ENCODE measurements at regions not wholly inside any gene's neighbourhood (a gene's known extent, or its start where the extent isn't known, plus 50 kb on each side); places are given as distances from the start of the nearest gene placed in this dataset.

DNA sequence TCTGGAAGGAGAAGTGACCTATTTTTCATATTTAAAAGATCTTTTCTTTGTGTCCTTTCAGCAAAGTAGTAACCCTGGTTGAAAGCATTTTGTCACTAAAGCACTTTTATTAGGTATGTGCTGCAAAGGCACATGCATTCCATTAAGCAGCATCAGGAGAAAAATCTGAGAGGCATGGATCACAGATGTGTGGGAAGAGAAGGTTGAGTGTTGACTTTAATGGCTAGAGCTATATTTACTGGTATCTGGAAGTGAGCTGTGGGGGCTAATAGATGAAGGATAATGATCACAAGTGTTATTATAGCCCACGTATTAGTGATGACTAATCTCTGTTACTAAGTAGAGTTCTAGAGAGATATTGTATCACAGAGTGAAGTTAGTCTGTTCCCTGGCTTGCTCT is 1520.7 kb downstream of the ARAP2 start:
- Histone ChIP-seq H3K4me3 (no peak overlapping the region), H3K27ac (no peak overlapping the region), H3K4me1 (peaks cover 0 to 3% (median 0%) of the 10 kb centered on the region in 4 donors), H3K9me3 (no peaks in the 10 kb centered on the region), H3K27me3 (no peaks in the 10 kb centered on the region), H3K36me3 (no peaks in the 10 kb centered on the region)
- no peak for DNase-seq (ENCODE audit: low spot score in 2 of 2)
- 22 to 24% methylated on average over 1 of the region's 1 CpG for WGBS, 2 donors
- TF ChIP-seq POLR2A (IDR thresholded peaks at IDR 0.05), result no peak
- TF ChIP-seq, protein P1, sequence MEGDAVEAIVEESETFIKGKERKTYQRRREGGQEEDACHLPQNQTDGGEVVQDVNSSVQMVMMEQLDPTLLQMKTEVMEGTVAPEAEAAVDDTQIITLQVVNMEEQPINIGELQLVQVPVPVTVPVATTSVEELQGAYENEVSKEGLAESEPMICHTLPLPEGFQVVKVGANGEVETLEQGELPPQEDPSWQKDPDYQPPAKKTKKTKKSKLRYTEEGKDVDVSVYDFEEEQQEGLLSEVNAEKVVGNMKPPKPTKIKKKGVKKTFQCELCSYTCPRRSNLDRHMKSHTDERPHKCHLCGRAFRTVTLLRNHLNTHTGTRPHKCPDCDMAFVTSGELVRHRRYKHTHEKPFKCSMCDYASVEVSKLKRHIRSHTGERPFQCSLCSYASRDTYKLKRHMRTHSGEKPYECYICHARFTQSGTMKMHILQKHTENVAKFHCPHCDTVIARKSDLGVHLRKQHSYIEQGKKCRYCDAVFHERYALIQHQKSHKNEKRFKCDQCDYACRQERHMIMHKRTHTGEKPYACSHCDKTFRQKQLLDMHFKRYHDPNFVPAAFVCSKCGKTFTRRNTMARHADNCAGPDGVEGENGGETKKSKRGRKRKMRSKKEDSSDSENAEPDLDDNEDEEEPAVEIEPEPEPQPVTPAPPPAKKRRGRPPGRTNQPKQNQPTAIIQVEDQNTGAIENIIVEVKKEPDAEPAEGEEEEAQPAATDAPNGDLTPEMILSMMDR (IDR thresholded peaks at IDR 0.05), result no peak

DNA sequence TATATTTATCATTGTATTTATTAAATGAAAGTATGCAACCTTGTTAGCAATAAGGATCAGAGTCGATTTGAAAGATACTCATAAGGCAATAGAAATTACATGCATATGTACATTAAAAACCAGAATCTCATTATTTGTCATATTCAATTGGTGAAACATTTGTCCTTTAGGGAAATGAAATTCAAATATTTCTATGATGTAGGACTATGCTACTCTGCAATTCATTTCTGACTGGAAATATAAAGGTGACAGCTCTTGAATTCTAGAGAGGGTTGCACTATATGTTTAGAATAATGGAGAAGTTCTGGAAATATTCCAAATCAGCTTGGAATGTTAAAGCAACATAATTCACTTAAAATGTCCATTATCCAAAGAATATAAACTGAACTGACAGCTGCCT is 1519.8 kb downstream of the ARAP2 start:
- WGBS, 2 donors, result 80 to 88% methylated on average over 1 of the region's 1 CpG
- no peak for DNase-seq (ENCODE audit: low spot score in 2 of 2)
- Histone ChIP-seq H3K4me1 (no peaks in the 10 kb centered on the region), H3K27ac (no peak overlapping the region), H3K9me3 (no peaks in the 10 kb centered on the region), H3K27me3 (no peaks in the 10 kb centered on the region), H3K36me3 (no peaks in the 10 kb centered on the region), H3K4me3 (no peak overlapping the region)
- TF ChIP-seq, protein P1 (IDR thresholded peaks at IDR 0.05), result no peak
- TF ChIP-seq POLR2A (IDR thresholded peaks at IDR 0.05), result no peak
- no peak for TF ChIP-seq EP300 (IDR thresholded peaks at IDR 0.05)

DNA sequence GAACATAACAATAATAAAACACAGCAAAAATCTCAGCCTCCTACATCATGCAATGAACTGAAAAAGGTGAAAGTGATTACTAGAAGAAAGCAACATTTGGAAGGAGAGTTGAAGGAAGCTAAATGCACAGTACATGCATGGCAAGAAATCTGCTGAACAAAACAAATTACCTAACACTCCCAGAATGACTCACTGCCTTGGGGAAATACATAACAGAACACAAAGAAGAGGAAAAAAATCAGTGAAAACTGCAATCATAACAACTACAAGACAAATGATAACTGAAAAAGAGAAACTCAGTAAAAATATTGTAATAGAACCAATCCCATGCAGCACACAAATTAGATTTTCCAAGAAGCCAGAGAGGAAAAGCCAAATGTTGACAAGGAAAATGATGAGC is 1513.2 kb downstream of the ARAP2 start:
- no peaks in the 10 kb centered on the region for H3K27me3 ChIP-seq
- TF ChIP-seq EP300 (IDR thresholded peaks at IDR 0.05) (no peak), POLR2A (IDR thresholded peaks at IDR 0.05) (no peak)
- H3K9me3 ChIP-seq, result no peaks in the 10 kb centered on the region
- H3K4me1 ChIP-seq, result peaks cover 0 to 19% (median 0%) of the 10 kb centered on the region in 4 donors
- no peak overlapping the region for H3K4me3 ChIP-seq
- no peak for DNase-seq (ENCODE audit: low spot score in 2 of 2)
- H3K36me3 ChIP-seq, result no peaks in the 10 kb centered on the region
- peak overlapping the region in 1 of 4 donors; percentile 6 for H3K27ac ChIP-seq

DNA sequence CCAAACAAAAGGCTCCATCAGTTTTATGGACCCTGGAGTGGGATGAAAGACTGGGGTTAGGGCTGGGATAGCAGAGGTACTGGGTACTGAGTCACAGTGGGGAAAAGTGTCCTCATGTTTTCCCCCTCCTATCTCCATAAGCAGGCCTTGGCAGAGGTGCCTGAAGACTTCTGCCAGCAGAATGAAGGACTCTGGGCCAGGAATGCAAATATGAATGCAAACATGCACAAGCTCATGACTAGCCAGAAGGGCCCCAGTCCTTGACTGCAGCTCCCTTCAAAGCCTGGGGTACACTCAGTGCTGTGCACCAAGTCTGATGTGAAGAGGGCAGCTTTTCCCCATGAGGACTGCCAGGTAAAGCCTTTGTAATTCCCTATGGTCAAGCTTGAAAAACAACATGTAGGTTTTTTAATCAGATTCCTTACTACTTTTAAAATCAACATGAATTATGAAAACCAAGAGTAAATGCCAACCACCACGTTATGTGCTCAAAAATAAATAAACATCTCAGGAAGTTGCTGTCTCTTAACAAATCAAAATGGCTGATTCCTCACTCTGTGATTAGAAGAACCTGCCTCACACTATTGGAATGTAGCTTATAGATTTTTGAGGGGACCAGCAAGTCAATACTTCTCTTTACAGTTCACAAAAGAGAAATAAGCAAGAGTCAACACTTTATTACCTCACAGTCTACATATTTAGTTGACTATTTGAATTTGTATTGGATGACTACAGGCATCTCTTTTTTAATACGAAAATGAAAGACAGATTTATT is 1512.0 kb downstream of the ARAP2 start:
- no peak for DNase-seq (ENCODE audit: low spot score in 2 of 2)
- Histone ChIP-seq H3K4me3 (no peak overlapping the region), H3K4me1 (peaks cover 0 to 19% (median 0%) of the 10 kb centered on the region in 4 donors), H3K9me3 (no peaks in the 10 kb centered on the region), H3K36me3 (no peaks in the 10 kb centered on the region), H3K27ac (no peak overlapping the region), H3K27me3 (no peaks in the 10 kb centered on the region)
- 50 to 53% methylated on average over 2 of the region's 2 CpGs for WGBS, 2 donors
- no peak for TF ChIP-seq EP300 (IDR thresholded peaks at IDR 0.05)
- no peak for TF ChIP-seq POLR2A (IDR thresholded peaks at IDR 0.05)
- TF ChIP-seq, protein P1 (IDR thresholded peaks at IDR 0.05), result no peak

DNA sequence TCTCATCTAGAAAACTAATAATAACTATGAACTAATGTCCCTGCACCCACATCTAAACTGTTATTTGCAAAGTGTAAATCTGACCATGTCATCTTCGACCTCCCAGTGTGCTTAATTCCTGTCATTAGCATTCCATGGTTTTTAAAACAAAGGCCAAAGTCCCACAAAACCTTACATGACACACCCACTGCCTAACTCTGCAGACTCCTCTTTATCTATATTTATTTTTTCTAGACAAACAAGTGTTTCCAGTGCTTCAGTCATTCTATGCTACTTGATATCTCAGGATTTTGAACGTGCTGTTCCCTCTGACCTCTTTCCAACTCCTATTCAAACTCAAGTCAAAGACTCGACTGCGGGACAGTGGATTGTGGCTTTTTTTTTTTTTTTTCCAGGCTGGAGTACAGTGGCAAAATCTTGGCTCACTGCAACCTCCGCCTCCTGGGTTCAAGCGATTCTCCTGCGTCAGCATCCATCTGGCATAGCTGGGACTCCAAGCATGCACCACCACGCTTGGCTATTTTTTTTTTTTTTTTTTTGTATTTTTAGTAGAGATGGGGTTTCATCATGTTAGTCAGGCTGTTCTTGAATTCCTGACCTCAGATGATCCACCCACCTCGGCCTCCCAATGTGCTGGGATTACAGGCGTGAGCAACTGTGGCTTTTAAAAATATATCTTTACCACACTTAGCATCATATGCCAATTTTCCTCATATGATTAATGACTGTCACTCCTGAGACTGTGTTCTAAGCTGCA is 1511.0 kb downstream of the ARAP2 start:
- Histone ChIP-seq H3K4me1 (peaks cover 0 to 19% (median 0%) of the 10 kb centered on the region in 4 donors), H3K27ac (no peak overlapping the region), H3K9me3 (no peaks in the 10 kb centered on the region), H3K36me3 (no peaks in the 10 kb centered on the region), H3K27me3 (no peaks in the 10 kb centered on the region), H3K4me3 (no peak overlapping the region)
- WGBS, 2 donors, result 60 to 63% methylated on average over 10 of the region's 10 CpGs
- no peak for DNase-seq (ENCODE audit: low spot score in 2 of 2)
- TF ChIP-seq POLR2A (IDR thresholded peaks at IDR 0.05), result no peak
- TF ChIP-seq, protein P1 (IDR thresholded peaks at IDR 0.05), result no peak
- no peak for TF ChIP-seq EP300 (IDR thresholded peaks at IDR 0.05)
